ENCODE measurements at regions not wholly inside any gene's neighbourhood (a gene's known extent, or its start where the extent isn't known, plus 50 kb on each side); places are given as distances from the start of the nearest gene placed in this dataset.

GRCh38 chr5:144731786-144732185 is 561.1 kb downstream of the KCTD16 start:
- Mint-ChIP-seq H3K27ac (no peak overlapping the region), H3K27me3 (no peaks in the 10 kb centered on the region), H3K9me3 (peaks cover 19% of the 10 kb centered on the region), H3K4me1 (no peaks in the 10 kb centered on the region), H3K36me3 (ENCODE audit: low read depth) (no peaks in the 10 kb centered on the region), H3K4me3 (no peak overlapping the region)
- ATAC-seq (replicated peaks): no peak

- H3K9me3 Mint-ChIP-seq: peaks cover 4% of the 10 kb centered on the region
- H3K27ac Mint-ChIP-seq: no peak overlapping the region
- ATAC-seq (replicated peaks): no peak
- no peaks in the 10 kb centered on the region for H3K36me3 Mint-ChIP-seq (ENCODE audit: low read depth)
- H3K4me3 Mint-ChIP-seq: no peak overlapping the region
- no peaks in the 10 kb centered on the region for H3K27me3 Mint-ChIP-seq
- no peaks in the 10 kb centered on the region for H3K4me1 Mint-ChIP-seq
Observed at GRCh38 chr5:144712090-144712489, 541.4 kb downstream of the KCTD16 start.

GRCh38 chr5:144711172-144711571 is 540.5 kb downstream of the KCTD16 start:
- Mint-ChIP-seq H3K36me3 (ENCODE audit: low read depth) (no peaks in the 10 kb centered on the region), H3K9me3 (peaks cover 4% of the 10 kb centered on the region), H3K4me1 (no peaks in the 10 kb centered on the region), H3K4me3 (no peak overlapping the region), H3K27ac (no peak overlapping the region), H3K27me3 (no peaks in the 10 kb centered on the region)
- ATAC-seq (replicated peaks): no peak

- H3K27ac Mint-ChIP-seq: no peak overlapping the region
- H3K9me3 Mint-ChIP-seq: peaks cover 4% of the 10 kb centered on the region
- no peak overlapping the region for H3K4me3 Mint-ChIP-seq
- no peaks in the 10 kb centered on the region for H3K36me3 Mint-ChIP-seq (ENCODE audit: low read depth)
- no peaks in the 10 kb centered on the region for H3K27me3 Mint-ChIP-seq
- ATAC-seq (replicated peaks): no peak
- H3K4me1 Mint-ChIP-seq: no peaks in the 10 kb centered on the region
Observed at GRCh38 chr5:144710637-144711036, 540.0 kb downstream of the KCTD16 start.

GRCh38 chr5:144703776-144704175 is 533.1 kb downstream of the KCTD16 start:
- Mint-ChIP-seq H3K4me3 (no peak overlapping the region), H3K27ac (no peak overlapping the region), H3K4me1 (no peaks in the 10 kb centered on the region), H3K36me3 (ENCODE audit: low read depth) (no peaks in the 10 kb centered on the region), H3K9me3 (peaks cover 5% of the 10 kb centered on the region), H3K27me3 (no peaks in the 10 kb centered on the region)
- ATAC-seq (replicated peaks): no peak

GRCh38 chr5:144698484-144698883 is 527.8 kb downstream of the KCTD16 start:
- no peaks in the 10 kb centered on the region for H3K27me3 Mint-ChIP-seq
- H3K4me3 Mint-ChIP-seq: no peak overlapping the region
- H3K27ac Mint-ChIP-seq: no peak overlapping the region
- H3K9me3 Mint-ChIP-seq: peaks cover 5% of the 10 kb centered on the region
- no peaks in the 10 kb centered on the region for H3K36me3 Mint-ChIP-seq (ENCODE audit: low read depth)
- ATAC-seq (replicated peaks): no peak
- no peaks in the 10 kb centered on the region for H3K4me1 Mint-ChIP-seq

GRCh38 chr5:144697847-144698262 is 527.2 kb downstream of the KCTD16 start:
- ATAC-seq (replicated peaks): no peak
- Mint-ChIP-seq H3K4me1 (no peaks in the 10 kb centered on the region), H3K4me3 (no peak overlapping the region), H3K36me3 (ENCODE audit: low read depth) (no peaks in the 10 kb centered on the region), H3K27me3 (no peaks in the 10 kb centered on the region), H3K9me3 (peaks cover 5% of the 10 kb centered on the region), H3K27ac (no peak overlapping the region)

GRCh38 chr5:144691936-144692335 is 521.3 kb downstream of the KCTD16 start:
- Mint-ChIP-seq H3K4me3 (no peak overlapping the region), H3K27me3 (no peaks in the 10 kb centered on the region)

GRCh38 chr5:144684899-144685298 is 514.2 kb downstream of the KCTD16 start:
- H3K36me3 Mint-ChIP-seq (ENCODE audit: low read depth): no peaks in the 10 kb centered on the region
- H3K9me3 Mint-ChIP-seq: peaks cover 17% of the 10 kb centered on the region
- no peak overlapping the region for H3K4me3 Mint-ChIP-seq
- no peak for ATAC-seq (replicated peaks)
- no peaks in the 10 kb centered on the region for H3K27me3 Mint-ChIP-seq
- no peaks in the 10 kb centered on the region for H3K4me1 Mint-ChIP-seq
- H3K27ac Mint-ChIP-seq: no peak overlapping the region

More at GRCh38 chr5:144691936-144692335, 521.3 kb downstream of the KCTD16 start:
- peaks cover 5% of the 10 kb centered on the region for H3K9me3 Mint-ChIP-seq
- H3K27ac Mint-ChIP-seq: no peak overlapping the region
- ATAC-seq (replicated peaks): no peak
- no peaks in the 10 kb centered on the region for H3K36me3 Mint-ChIP-seq (ENCODE audit: low read depth)
- H3K4me1 Mint-ChIP-seq: no peaks in the 10 kb centered on the region

GRCh38 chr5:144680711-144681110 is 510.0 kb downstream of the KCTD16 start:
- Mint-ChIP-seq H3K36me3 (ENCODE audit: low read depth) (no peaks in the 10 kb centered on the region), H3K27me3 (no peaks in the 10 kb centered on the region), H3K27ac (no peak overlapping the region), H3K4me1 (no peaks in the 10 kb centered on the region), H3K9me3 (peaks cover 12% of the 10 kb centered on the region), H3K4me3 (no peak overlapping the region)
- no peak for ATAC-seq (replicated peaks)

- Mint-ChIP-seq H3K4me3 (no peak overlapping the region), H3K36me3 (ENCODE audit: low read depth) (no peaks in the 10 kb centered on the region), H3K9me3 (no peaks in the 10 kb centered on the region), H3K27me3 (no peaks in the 10 kb centered on the region), H3K4me1 (no peaks in the 10 kb centered on the region), H3K27ac (no peak overlapping the region)
- ATAC-seq (replicated peaks): no peak
Observed at GRCh38 chr5:144671066-144671465, 500.4 kb downstream of the KCTD16 start.

GRCh38 chr5:144659634-144660227 is 489.1 kb downstream of the KCTD16 start:
- no peak overlapping the region for H3K27ac Mint-ChIP-seq
- no peaks in the 10 kb centered on the region for H3K36me3 Mint-ChIP-seq (ENCODE audit: low read depth)
- H3K27me3 Mint-ChIP-seq: no peaks in the 10 kb centered on the region
- H3K4me1 Mint-ChIP-seq: no peaks in the 10 kb centered on the region
- H3K9me3 Mint-ChIP-seq: peaks cover 8% of the 10 kb centered on the region
- H3K4me3 Mint-ChIP-seq: no peak overlapping the region
- ATAC-seq (replicated peaks): no peak

GRCh38 chr5:144644317-144644716 is 473.6 kb downstream of the KCTD16 start:
- no peak for ATAC-seq (replicated peaks)
- peaks cover 16% of the 10 kb centered on the region for H3K9me3 Mint-ChIP-seq
- no peaks in the 10 kb centered on the region for H3K36me3 Mint-ChIP-seq (ENCODE audit: low read depth)
- H3K4me1 Mint-ChIP-seq: no peaks in the 10 kb centered on the region
- H3K27me3 Mint-ChIP-seq: no peaks in the 10 kb centered on the region
- H3K4me3 Mint-ChIP-seq: no peak overlapping the region
- no peak overlapping the region for H3K27ac Mint-ChIP-seq

- Mint-ChIP-seq H3K27ac (no peak overlapping the region), H3K4me1 (no peaks in the 10 kb centered on the region), H3K27me3 (no peaks in the 10 kb centered on the region), H3K4me3 (no peak overlapping the region), H3K9me3 (peaks cover 13% of the 10 kb centered on the region), H3K36me3 (ENCODE audit: low read depth) (no peaks in the 10 kb centered on the region)
- no peak for ATAC-seq (replicated peaks)
Observed at GRCh38 chr5:144638787-144639186, 468.1 kb downstream of the KCTD16 start.

GRCh38 chr5:144634138-144634537 is 463.5 kb downstream of the KCTD16 start:
- Mint-ChIP-seq H3K9me3 (peaks cover 26% of the 10 kb centered on the region), H3K27me3 (no peaks in the 10 kb centered on the region), H3K36me3 (ENCODE audit: low read depth) (no peaks in the 10 kb centered on the region), H3K4me3 (no peak overlapping the region), H3K4me1 (no peaks in the 10 kb centered on the region), H3K27ac (no peak overlapping the region)
- ATAC-seq (replicated peaks): no peak

Measured in activated T-helper 17 cell treated with anti-CD3 and anti-CD28 coated beads, Interleukin-2, amount 50 U/mL, for 72 hours (primary cell).